H1 (cell line): ENCODE measurements at regions not wholly inside any gene's neighbourhood (a gene's known extent, or its start where the extent isn't known, plus 50 kb on each side); places are given as distances from the start of the nearest gene placed in this dataset.

Experiments used
- CTCF ChIA-PET: fragments of 300-600 bp; sonication (Branson Sonifier 250); formaldehyde crosslinking; loops from one replicate; lab custom pipeline; 2021; ENCODE audit not compliant: partially characterized antibody; lab: Charles Lee
- POLR2A ChIA-PET: fragments of 300-600 bp; sonication (Branson Sonifier 250); formaldehyde crosslinking; loops from one replicate; lab custom pipeline; 2021; ENCODE audit warnings: inconsistent platforms; ENCODE audit not compliant: partially characterized antibody; lab: Charles Lee
- DNase-seq, 2 experiments: peaks; one replicate each; pipeline versions ENCODE4 v3.0.0 to v3.0.0-alpha.2; 2010 to 2022; ENCODE audit warnings: low spot score in 2 of 2, low read depth in 1 of 2, mixed read lengths in 1 of 2
- FAIRE-seq: peaks from 2 replicates; lab custom pipeline; 2011; peaks lifted over from hg19 to GRCh38; lab: Jason Lieb, UNC
- H2AFZ ChIP-seq: 2 replicates; pipeline ENCODE4 v1.8.1; 2012; ENCODE audit warnings: low read length, inconsistent platforms
- H2AK5ac ChIP-seq: 2 replicates; pipeline ENCODE4 v1.6.1; 2013; ENCODE audit warnings: low read depth, low read length
- H2BK120ac ChIP-seq: replicated peaks from 2 replicates; pipeline ENCODE3; 2013; ENCODE audit warnings: low read depth, low read length, inconsistent platforms
- H2BK12ac ChIP-seq: 2 replicates; pipeline ENCODE4 v1.6.1; 2013; ENCODE audit warnings: low read depth, low read length
- H2BK15ac ChIP-seq: 2 replicates; pipeline ENCODE4 v1.6.1; 2013; ENCODE audit warnings: low read length
- H2BK20ac ChIP-seq: 2 replicates; pipeline ENCODE4 v1.6.1; 2013; ENCODE audit warnings: low read length
- H2BK5ac ChIP-seq: 2 replicates; pipeline ENCODE4 v1.6.1; 2013; ENCODE audit warnings: low read depth, low read length
- H3K14ac ChIP-seq: 2 replicates; pipeline ENCODE4 v1.6.1; 2013; ENCODE audit warnings: inconsistent platforms; ENCODE audit not compliant: insufficient read length
- H3K18ac ChIP-seq: 2 replicates; pipeline ENCODE4 v1.6.1; 2013; ENCODE audit warnings: low read length; ENCODE audit errors: extremely low read depth
- H3K23ac ChIP-seq: 2 replicates; pipeline ENCODE4 v1.6.1; 2013; ENCODE audit warnings: inconsistent platforms; ENCODE audit not compliant: insufficient read length
- H3K23me2 ChIP-seq: 2 replicates; pipeline ENCODE4 v1.6.1; 2013; ENCODE audit warnings: low read depth, low read length
- H3K27ac ChIP-seq: 2 replicates; pipeline ENCODE4 v1.6.1; 2011; ENCODE audit warnings: low read depth, low read length, inconsistent platforms
- H3K27me3 ChIP-seq, 4 experiments: replicated peaks in 1 of 4; 1 replicate in 1 of 4; 2 replicates in 3 of 4; pipeline versions ENCODE4 v1.6.1 to v1.8.1; 2011 to 2013; ENCODE audit warnings: low read length in 3 of 4, mild to moderate bottlenecking in 3 of 4, inconsistent platforms in 2 of 4, mixed read lengths in 2 of 4, moderate library complexity in 1 of 4; ENCODE audit not compliant: control insufficient read depth in 3 of 4, insufficient read depth in 3 of 4; ENCODE audit errors: extremely low read depth in 1 of 4
- H3K36me3 ChIP-seq, 4 experiments: 2 replicates each; pipeline versions ENCODE4 v1.6.1 to v1.8.1; 2011 to 2013; ENCODE audit warnings: mild to moderate bottlenecking in 4 of 4, low read length in 3 of 4, moderate library complexity in 2 of 4, control low read depth in 1 of 4, inconsistent platforms in 1 of 4; ENCODE audit not compliant: insufficient read depth in 4 of 4, control insufficient read depth in 2 of 4
- H3K4ac ChIP-seq: replicated peaks from 2 replicates; pipeline ENCODE3; 2013; ENCODE audit warnings: low read length, low read depth, mixed read lengths, inconsistent platforms; ENCODE audit not compliant: insufficient read length
- H3K4me1 ChIP-seq, 4 experiments: replicated peaks in 1 of 4; 1 replicate in 1 of 4; 2 replicates in 3 of 4; pipeline versions ENCODE4 v1.6.1 to v1.8.1; 2011 to 2013; ENCODE audit warnings: low read length in 3 of 4, inconsistent platforms in 2 of 4, mixed read lengths in 1 of 4; ENCODE audit not compliant: insufficient read depth in 4 of 4, control insufficient read depth in 3 of 4
- H3K4me2 ChIP-seq, 2 experiments: 2 replicates each; pipeline versions ENCODE4 v1.6.1 to v1.8.1; 2011 to 2013; ENCODE audit warnings: low read depth in 2 of 2, low read length in 2 of 2, control low read depth in 1 of 2, inconsistent platforms in 1 of 2, mild to moderate bottlenecking in 1 of 2; ENCODE audit not compliant: insufficient read depth in 1 of 2
- H3K4me3 ChIP-seq, 4 experiments: fragments of 200-600, 300-600 bp in 1 of 4; sonication (generic), shearing (Covaris generic), sonication (Bioruptor Twin) in 1 of 4; 2 replicates each; pipeline versions ENCODE4 v1.5.1 to v1.8.1; 2011 to 2016; ENCODE audit warnings: low read length in 4 of 4, low read depth in 3 of 4, control low read depth in 2 of 4, inconsistent platforms in 2 of 4, mild to moderate bottlenecking in 2 of 4, mixed read lengths in 1 of 4, moderate library complexity in 1 of 4; ENCODE audit not compliant: insufficient read depth in 2 of 4; ENCODE audit errors: extremely low read depth in 1 of 4
- H3K56ac ChIP-seq: replicated peaks from 2 replicates; pipeline ENCODE3; 2013; ENCODE audit warnings: low read depth, mild to moderate bottlenecking, mixed read lengths, low read length, inconsistent platforms; ENCODE audit not compliant: insufficient read length
- H3K79me1 ChIP-seq: 2 replicates; pipeline ENCODE4 v1.6.1; 2013; ENCODE audit warnings: low read depth, low read length, control low read depth
- H3K79me2 ChIP-seq, 2 experiments: 2 replicates each; pipeline versions ENCODE4 v1.6.1 to v1.8.1; 2012 to 2013; ENCODE audit warnings: low read length in 2 of 2, mild to moderate bottlenecking in 2 of 2, inconsistent platforms in 1 of 2; ENCODE audit not compliant: insufficient read depth in 2 of 2, control insufficient read depth in 1 of 2
- H3K9ac ChIP-seq, 4 experiments: replicated peaks in 1 of 4; 1 replicate in 1 of 4; 2 replicates in 3 of 4; pipeline versions ENCODE4 v1.6.1 to v1.8.1; 2011 to 2013; ENCODE audit warnings: low read depth in 3 of 4, low read length in 3 of 4, control low read depth in 2 of 4, mild to moderate bottlenecking in 2 of 4, moderate library complexity in 2 of 4, inconsistent platforms in 1 of 4; ENCODE audit errors: extremely low read depth in 1 of 4
- H3K9me3 ChIP-seq, 2 experiments: 2 replicates each; pipeline versions ENCODE4 v1.6.1 to v1.8.1; 2012 to 2013; ENCODE audit warnings: mild to moderate bottlenecking in 2 of 2, moderate library complexity in 2 of 2, control low read depth in 1 of 2, inconsistent platforms in 1 of 2, low read depth in 1 of 2, low read length in 1 of 2, mixed read lengths in 1 of 2; ENCODE audit not compliant: insufficient read depth in 2 of 2
- H4K20me1 ChIP-seq, 2 experiments: replicated peaks in 1 of 2; 2 replicates each; pipeline versions ENCODE3 to v1.8.1; 2011 to 2013; ENCODE audit warnings: inconsistent platforms in 2 of 2, low read length in 2 of 2, mild to moderate bottlenecking in 1 of 2; ENCODE audit not compliant: insufficient read depth in 2 of 2, control insufficient read depth in 1 of 2
- H4K5ac ChIP-seq: 2 replicates; pipeline ENCODE4 v1.6.1; 2013; ENCODE audit warnings: low read length, low read depth, mixed read lengths, inconsistent platforms; ENCODE audit not compliant: insufficient read length
- H4K8ac ChIP-seq: 2 replicates; pipeline ENCODE4 v1.8.0; 2013; ENCODE audit warnings: mild to moderate bottlenecking, moderate library complexity, low read length, inconsistent platforms; ENCODE audit not compliant: insufficient read depth; ENCODE audit errors: extremely low read depth
- H4K91ac ChIP-seq: replicated peaks from 2 replicates; pipeline ENCODE3; 2013; ENCODE audit warnings: low read length, mixed read lengths, inconsistent platforms; ENCODE audit not compliant: insufficient read length
- MAFK ChIP-seq: IDR thresholded peaks from 2 replicates; pipeline ENCODE4 v1.6.1; 2012; ENCODE audit warnings: low read depth, mild to moderate bottlenecking, improper control_type of control experiment, low read length

GRCh38 chr9:3687145-3687544, 161.3 kb upstream of the RFX3 start:
- no peak overlapping the region for H2BK5ac ChIP-seq
- no peak overlapping the region for H3K9ac ChIP-seq
- no peak overlapping the region for H3K14ac ChIP-seq
- ChIA-PET POLR2A (no interaction called here), CTCF (interaction anchor here (1.1 kb wide), 1 partner anchor 15 kb away, joined by 3 read pairs; no protein-coding TSS in a partner anchor)
- no peak overlapping the region for H2BK15ac ChIP-seq
- no peaks in the 10 kb centered on the region for H3K79me2 ChIP-seq
- no peak overlapping the region for H4K5ac ChIP-seq
- no peak overlapping the region for H3K27ac ChIP-seq
- H3K4me1 ChIP-seq = no peaks in the 10 kb centered on the region
- H3K9me3 ChIP-seq = no peaks in the 10 kb centered on the region
- H3K4me3 ChIP-seq = no peak overlapping the region
- TF ChIP-seq MAFK = no peak
- no peak overlapping the region for H2BK12ac ChIP-seq
- no peak overlapping the region for H4K8ac ChIP-seq
- no peak overlapping the region for H3K23ac ChIP-seq
- no peak overlapping the region for H2BK20ac ChIP-seq
- no peak overlapping the region for H3K56ac ChIP-seq
- H2AFZ ChIP-seq = no peak overlapping the region
- no peak overlapping the region for H3K18ac ChIP-seq
- DNase-seq (no peak), FAIRE-seq (no peak)
- H3K23me2 ChIP-seq = no peaks in the 10 kb centered on the region
- H3K4ac ChIP-seq = no peak overlapping the region
- no peak overlapping the region for H4K91ac ChIP-seq
- H3K79me1 ChIP-seq = no peaks in the 10 kb centered on the region
- H3K4me2 ChIP-seq = no peak overlapping the region
- no peaks in the 10 kb centered on the region for H3K36me3 ChIP-seq
- no peaks in the 10 kb centered on the region for H3K27me3 ChIP-seq
- H2AK5ac ChIP-seq = no peak overlapping the region
- no peak overlapping the region for H2BK120ac ChIP-seq
- H4K20me1 ChIP-seq = no peaks in the 10 kb centered on the region
